ENCODE measurements at regions not wholly inside any gene's neighbourhood (a gene's known extent, or its start where the extent isn't known, plus 50 kb on each side); places are given as distances from the start of the nearest gene placed in this dataset.

- H3K36me3 ChIP-seq (ENCODE audit: insufficient read depth): no peaks in the 10 kb centered on the region
- no peak overlapping the region for H3K4me2 ChIP-seq
- no peak overlapping the region for H3K4me3 ChIP-seq (IDR thresholded peaks at IDR 0.05; ENCODE audit: insufficient read depth, low read depth, low read length)
- H4K20me1 ChIP-seq (ENCODE audit: insufficient read depth): no peaks in the 10 kb centered on the region
- H3K4me1 ChIP-seq (ENCODE audit: low read depth, poor library complexity, severe bottlenecking): no peaks in the 10 kb centered on the region
- no peak overlapping the region for H2AFZ ChIP-seq (ENCODE audit: low read depth)
- H3K9ac ChIP-seq: no peak overlapping the region
- TF ChIP-seq CTCF (conservative IDR thresholded peaks at IDR 0.05; ENCODE audit: low read depth, low read length): no peak
- no peaks in the 10 kb centered on the region for H3K79me2 ChIP-seq (ENCODE audit: insufficient read depth, low read depth)
- H3K27ac ChIP-seq: no peak overlapping the region
- H3K27me3 ChIP-seq (ENCODE audit: insufficient read depth, low read depth): no peaks in the 10 kb centered on the region
These were observed 250.5 kb upstream of the SETMAR start for GRCh38 chr3:4052706-4053105.

GRCh38 chr3:4053975-4054374 is 249.2 kb upstream of the SETMAR start:
- Histone ChIP-seq H3K27me3 (ENCODE audit: insufficient read depth, low read depth) (no peaks in the 10 kb centered on the region), H2AFZ (ENCODE audit: low read depth) (no peak overlapping the region), H3K36me3 (ENCODE audit: insufficient read depth) (no peaks in the 10 kb centered on the region), H3K27ac (no peak overlapping the region), H3K9ac (no peak overlapping the region), H3K4me3 (IDR thresholded peaks at IDR 0.05; ENCODE audit: insufficient read depth, low read depth, low read length) (no peak overlapping the region), H4K20me1 (ENCODE audit: insufficient read depth) (no peaks in the 10 kb centered on the region), H3K4me1 (ENCODE audit: low read depth, poor library complexity, severe bottlenecking) (no peaks in the 10 kb centered on the region), H3K79me2 (ENCODE audit: insufficient read depth, low read depth) (no peaks in the 10 kb centered on the region), H3K4me2 (no peak overlapping the region)
- TF ChIP-seq CTCF (conservative IDR thresholded peaks at IDR 0.05; ENCODE audit: low read depth, low read length): no peak

GRCh38 chr3:4060064-4060463 is 243.1 kb upstream of the SETMAR start:
- Histone ChIP-seq H3K4me2 (no peak overlapping the region), H3K36me3 (ENCODE audit: insufficient read depth) (no peaks in the 10 kb centered on the region)

GRCh38 chr3:4060603-4061002 is 242.6 kb upstream of the SETMAR start:
- no peaks in the 10 kb centered on the region for H3K79me2 ChIP-seq (ENCODE audit: insufficient read depth, low read depth)
- no peaks in the 10 kb centered on the region for H3K4me1 ChIP-seq (ENCODE audit: low read depth, poor library complexity, severe bottlenecking)
- no peak for TF ChIP-seq CTCF (conservative IDR thresholded peaks at IDR 0.05; ENCODE audit: low read depth, low read length)
- no peaks in the 10 kb centered on the region for H3K27me3 ChIP-seq (ENCODE audit: insufficient read depth, low read depth)
- no peak overlapping the region for H3K27ac ChIP-seq
- no peak overlapping the region for H3K4me3 ChIP-seq (IDR thresholded peaks at IDR 0.05; ENCODE audit: insufficient read depth, low read depth, low read length)
- H3K9ac ChIP-seq: no peak overlapping the region
- no peak overlapping the region for H2AFZ ChIP-seq (ENCODE audit: low read depth)
- H3K4me2 ChIP-seq: no peak overlapping the region
- H3K36me3 ChIP-seq (ENCODE audit: insufficient read depth): no peaks in the 10 kb centered on the region
- H4K20me1 ChIP-seq (ENCODE audit: insufficient read depth): no peaks in the 10 kb centered on the region

More at GRCh38 chr3:4060064-4060463, 243.1 kb upstream of the SETMAR start:
- Histone ChIP-seq H2AFZ (ENCODE audit: low read depth) (no peak overlapping the region), H4K20me1 (ENCODE audit: insufficient read depth) (no peaks in the 10 kb centered on the region), H3K4me1 (ENCODE audit: low read depth, poor library complexity, severe bottlenecking) (no peaks in the 10 kb centered on the region), H3K79me2 (ENCODE audit: insufficient read depth, low read depth) (no peaks in the 10 kb centered on the region), H3K27me3 (ENCODE audit: insufficient read depth, low read depth) (no peaks in the 10 kb centered on the region), H3K4me3 (IDR thresholded peaks at IDR 0.05; ENCODE audit: insufficient read depth, low read depth, low read length) (no peak overlapping the region), H3K9ac (no peak overlapping the region), H3K27ac (no peak overlapping the region)
- no peak for TF ChIP-seq CTCF (conservative IDR thresholded peaks at IDR 0.05; ENCODE audit: low read depth, low read length)
